GM10266 (cell line): ENCODE measurements at regions not wholly inside any gene's neighbourhood (a gene's known extent, or its start where the extent isn't known, plus 50 kb on each side); places are given as distances from the start of the nearest gene placed in this dataset.

Experiments
- DNase-seq: peaks from one replicate; pipeline ENCODE4 v3.0.0; 2012; ENCODE audit errors: extremely low spot score
- CTCF ChIP-seq: IDR thresholded peaks from 2 replicates; pipeline ENCODE4 v1.5.1; 2012; ENCODE audit warnings: mild to moderate bottlenecking, low read depth; ENCODE audit not compliant: control insufficient read depth, insufficient read depth; ENCODE audit errors: missing control alignments

GRCh38 chr5:118637947-118638670, 350.2 kb downstream of the DTWD2 start:
- no peak for TF ChIP-seq CTCF

GRCh38 chr5:118628660-118629354, 359.5 kb downstream of the DTWD2 start:
- no peak for DNase-seq
- no peak for TF ChIP-seq CTCF

More at GRCh38 chr5:118637947-118638670, 350.2 kb downstream of the DTWD2 start:
- no peak for DNase-seq

GRCh38 chr5:118620233-118620632, 368.1 kb downstream of the DTWD2 start:
- DNase-seq, result no peak
- TF ChIP-seq CTCF, result no peak

- DNase-seq, result no peak
- no peak for TF ChIP-seq CTCF
Observed at GRCh38 chr5:118619823-118620222, 368.5 kb downstream of the DTWD2 start.

- no peak for TF ChIP-seq CTCF
- no peak for DNase-seq
Observed at GRCh38 chr5:118616281-118616680, 372.1 kb downstream of the DTWD2 start.

- TF ChIP-seq CTCF, result no peak
- no peak for DNase-seq
Observed at GRCh38 chr5:118614731-118615456, 373.5 kb downstream of the DTWD2 start.
